ENCODE measurements at regions not wholly inside any gene's neighbourhood (a gene's known extent, or its start where the extent isn't known, plus 50 kb on each side); places are given as distances from the start of the nearest gene placed in this dataset.

- TF ChIP-seq, protein P1, sequence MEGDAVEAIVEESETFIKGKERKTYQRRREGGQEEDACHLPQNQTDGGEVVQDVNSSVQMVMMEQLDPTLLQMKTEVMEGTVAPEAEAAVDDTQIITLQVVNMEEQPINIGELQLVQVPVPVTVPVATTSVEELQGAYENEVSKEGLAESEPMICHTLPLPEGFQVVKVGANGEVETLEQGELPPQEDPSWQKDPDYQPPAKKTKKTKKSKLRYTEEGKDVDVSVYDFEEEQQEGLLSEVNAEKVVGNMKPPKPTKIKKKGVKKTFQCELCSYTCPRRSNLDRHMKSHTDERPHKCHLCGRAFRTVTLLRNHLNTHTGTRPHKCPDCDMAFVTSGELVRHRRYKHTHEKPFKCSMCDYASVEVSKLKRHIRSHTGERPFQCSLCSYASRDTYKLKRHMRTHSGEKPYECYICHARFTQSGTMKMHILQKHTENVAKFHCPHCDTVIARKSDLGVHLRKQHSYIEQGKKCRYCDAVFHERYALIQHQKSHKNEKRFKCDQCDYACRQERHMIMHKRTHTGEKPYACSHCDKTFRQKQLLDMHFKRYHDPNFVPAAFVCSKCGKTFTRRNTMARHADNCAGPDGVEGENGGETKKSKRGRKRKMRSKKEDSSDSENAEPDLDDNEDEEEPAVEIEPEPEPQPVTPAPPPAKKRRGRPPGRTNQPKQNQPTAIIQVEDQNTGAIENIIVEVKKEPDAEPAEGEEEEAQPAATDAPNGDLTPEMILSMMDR (IDR thresholded peaks at IDR 0.05 in 2 of 3, conservative IDR thresholded peaks at IDR 0.05 in 1 of 3; ENCODE audit: borderline replicate concordance in 1 of 3, insufficient read depth in 1 of 3, low read depth in 2 of 3, low read length in 2 of 3), result no peak
- TF ChIP-seq POLR2A (IDR thresholded peaks at IDR 0.05; ENCODE audit: borderline replicate concordance, extremely low read depth, insufficient read depth, insufficient read length) (no peak), POLR2AphosphoS5 (IDR thresholded peaks at IDR 0.05; ENCODE audit: low read depth, low read length) (no peak), EZH2phosphoT487 (IDR thresholded peaks at IDR 0.05; ENCODE audit: borderline replicate concordance) (no peak), SIN3A (IDR thresholded peaks at IDR 0.05; ENCODE audit: low read depth) (no peak), YY1 (IDR thresholded peaks at IDR 0.05; ENCODE audit: extremely low read depth, insufficient replicate concordance, low read depth, low read length) (no peak), ZNF274 (IDR thresholded peaks at IDR 0.05; ENCODE audit: low read depth, low read length) (no peak), JUND (IDR thresholded peaks at IDR 0.05) (no peak), MAX (IDR thresholded peaks at IDR 0.05) (no peak), ZBTB33 (IDR thresholded peaks at IDR 0.05; ENCODE audit: extremely low read depth, insufficient replicate concordance, low read length) (no peak)
Measured at GRCh38 chr1:30151826-30152225, 571.6 kb downstream of the MATN1 start.

Measured in HCT116 (cell line).